ENCODE measurements at regions not wholly inside any gene's neighbourhood (a gene's known extent, or its start where the extent isn't known, plus 50 kb on each side); places are given as distances from the start of the nearest gene placed in this dataset.

DNA sequence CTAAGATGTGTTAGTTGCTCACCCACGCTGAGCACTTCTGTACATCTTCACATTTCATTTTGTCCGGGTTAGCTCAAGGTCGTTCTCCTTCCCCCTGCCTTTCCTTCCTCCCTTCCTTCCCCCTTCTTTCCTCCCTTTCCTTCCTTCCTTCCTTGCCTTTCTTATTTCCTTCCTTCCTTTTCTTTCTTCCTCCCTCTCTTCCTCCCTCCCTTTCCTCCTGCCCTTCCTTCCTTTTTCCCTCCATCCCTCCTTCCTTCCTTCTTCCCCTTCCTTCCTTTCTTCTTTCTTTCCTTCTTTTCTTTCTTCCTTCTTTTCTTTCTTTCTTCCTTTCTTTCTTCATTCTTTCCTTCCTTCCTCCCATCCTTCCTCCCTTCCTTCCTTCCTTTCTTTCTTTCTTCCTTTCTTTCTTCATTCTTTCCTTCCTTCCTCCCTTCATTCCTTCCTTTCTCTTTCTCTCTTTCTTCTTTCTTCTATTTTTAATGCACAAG is 129.8 kb downstream of the FAM174B start:
- H3K27me3 ChIP-seq = no peaks in the 10 kb centered on the region

GRCh38 chr15:92524874-92525565 is 130.6 kb downstream of the FAM174B start:
- Histone ChIP-seq H3K27me3 (no peaks in the 10 kb centered on the region), H4K20me1 (no peaks in the 10 kb centered on the region), H3K27ac (no peak overlapping the region), H3K4me2 (no peak overlapping the region), H3K36me3 (no peaks in the 10 kb centered on the region), H3K9me3 (peaks cover 14% of the 10 kb centered on the region), H3K4me1 (peaks cover 10% of the 10 kb centered on the region), H3K4me3 (no peak overlapping the region), H3K9ac (no peak overlapping the region)
- TF ChIP-seq Cebpa-rat (IDR thresholded peaks at IDR 0.05) = no peak

More for the DNA sequence above, 129.8 kb downstream of the FAM174B start:
- no peak overlapping the region for H3K4me2 ChIP-seq
- H3K27ac ChIP-seq = no peak overlapping the region
- peaks cover 14% of the 10 kb centered on the region for H3K9me3 ChIP-seq
- no peak overlapping the region for H3K9ac ChIP-seq
- H3K36me3 ChIP-seq = no peaks in the 10 kb centered on the region
- peaks cover 9% of the 10 kb centered on the region for H3K4me1 ChIP-seq
- TF ChIP-seq Cebpa-rat (IDR thresholded peaks at IDR 0.05) = no peak
- no peak overlapping the region for H3K4me3 ChIP-seq
- H4K20me1 ChIP-seq = no peaks in the 10 kb centered on the region

- no peak for TF ChIP-seq Cebpa-rat (IDR thresholded peaks at IDR 0.05)
- Histone ChIP-seq H3K27me3 (no peaks in the 10 kb centered on the region), H3K4me3 (no peak overlapping the region), H3K9ac (no peak overlapping the region), H3K36me3 (no peaks in the 10 kb centered on the region), H3K9me3 (peaks cover 8% of the 10 kb centered on the region), H3K4me1 (peaks cover 10% of the 10 kb centered on the region), H3K4me2 (no peak overlapping the region), H4K20me1 (no peaks in the 10 kb centered on the region), H3K27ac (no peak overlapping the region)
These were observed 130.5 kb downstream of the ST8SIA2 start for GRCh38 chr15:92524161-92524560.

DNA sequence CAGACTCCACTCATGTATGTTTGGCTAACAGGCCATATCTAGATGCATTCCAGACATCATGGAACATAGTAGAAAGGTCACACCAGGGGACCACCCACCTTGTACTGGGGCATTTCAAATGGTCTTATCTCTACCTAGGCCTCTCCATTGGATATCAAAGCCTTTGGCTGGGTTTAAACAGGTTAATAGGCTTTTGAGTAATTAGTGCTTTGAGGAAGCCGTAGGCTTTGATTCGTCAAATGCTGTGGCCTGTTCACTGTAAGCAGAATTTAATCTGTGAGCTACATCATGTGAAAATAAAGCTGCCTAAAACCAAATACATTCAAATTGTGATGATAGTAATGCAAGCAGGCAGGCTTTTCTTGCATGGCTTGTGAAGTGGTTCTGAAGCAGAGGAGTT is 129.5 kb downstream of the ST8SIA2 start:
- no peak overlapping the region for H3K27ac ChIP-seq
- no peak overlapping the region for H3K9ac ChIP-seq
- no peaks in the 10 kb centered on the region for H3K9me3 ChIP-seq
- no peaks in the 10 kb centered on the region for H3K36me3 ChIP-seq
- TF ChIP-seq Cebpa-rat (IDR thresholded peaks at IDR 0.05) = no peak
- no peak overlapping the region for H3K4me3 ChIP-seq
- H3K4me2 ChIP-seq = no peak overlapping the region
- no peaks in the 10 kb centered on the region for H4K20me1 ChIP-seq
- H3K27me3 ChIP-seq = no peaks in the 10 kb centered on the region
- peaks cover 10% of the 10 kb centered on the region for H3K4me1 ChIP-seq

DNA sequence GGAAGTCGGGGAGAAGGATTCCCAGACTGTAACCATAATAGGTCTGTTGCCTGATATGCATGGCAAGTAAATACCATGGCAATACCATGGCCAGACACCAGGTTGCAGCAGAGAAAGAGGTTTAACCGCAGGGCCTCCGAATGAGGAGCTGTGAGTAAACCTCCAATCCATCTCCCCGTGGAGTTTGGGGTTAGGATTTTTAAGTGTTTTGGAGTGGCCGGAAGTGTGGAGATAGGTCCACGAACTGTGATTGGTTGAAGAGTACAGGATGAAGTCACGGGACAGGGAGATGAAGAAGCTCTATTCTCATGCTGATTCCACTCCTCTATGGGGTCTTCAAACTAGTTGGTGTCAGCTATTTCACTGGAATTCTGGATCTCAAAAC is 127.9 kb downstream of the ST8SIA2 start:
- peaks cover 10% of the 10 kb centered on the region for H3K4me1 ChIP-seq
- no peak for TF ChIP-seq Cebpa-rat (IDR thresholded peaks at IDR 0.05)
- no peak overlapping the region for H3K4me2 ChIP-seq
- no peaks in the 10 kb centered on the region for H3K36me3 ChIP-seq
- no peak overlapping the region for H3K4me3 ChIP-seq
- no peaks in the 10 kb centered on the region for H3K9me3 ChIP-seq
- H4K20me1 ChIP-seq = no peaks in the 10 kb centered on the region
- no peak overlapping the region for H3K27ac ChIP-seq
- H3K9ac ChIP-seq = no peak overlapping the region
- H3K27me3 ChIP-seq = no peaks in the 10 kb centered on the region

DNA sequence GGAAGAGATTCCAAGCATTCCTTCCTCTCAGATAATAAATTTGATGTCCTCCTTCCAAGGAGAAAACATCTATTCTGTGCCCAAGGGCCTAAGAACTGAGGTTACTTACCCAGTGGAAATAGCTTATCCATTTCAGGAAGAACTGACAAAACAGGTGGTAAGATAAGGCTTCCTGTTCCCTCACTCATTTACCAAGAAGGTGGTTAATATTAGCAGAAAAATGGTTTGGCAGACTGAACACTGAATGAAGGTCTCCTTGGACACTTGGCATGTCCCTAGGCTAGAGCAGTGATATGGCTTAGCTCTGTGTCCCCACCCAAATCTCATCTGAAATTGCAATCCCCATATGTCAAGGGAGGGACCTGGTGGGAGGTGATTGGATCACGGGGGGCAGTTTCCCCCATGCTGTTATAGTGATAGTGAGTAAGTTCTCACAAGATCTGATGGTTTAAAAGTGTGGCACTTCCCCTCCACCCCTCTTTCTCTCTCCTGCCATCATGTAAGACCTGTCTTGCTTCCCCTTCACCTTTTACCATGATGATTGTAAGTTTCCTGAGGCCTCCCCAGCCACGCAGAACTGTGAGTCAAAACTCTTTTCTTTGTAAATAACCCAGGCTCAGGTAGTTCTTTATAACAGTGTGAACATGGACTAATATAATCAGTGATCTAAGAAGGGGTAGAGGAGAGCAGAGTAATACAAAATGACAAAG is 127.4 kb downstream of the ST8SIA2 start:
- no peak for TF ChIP-seq Cebpa-rat (IDR thresholded peaks at IDR 0.05)
- no peak overlapping the region for H3K9ac ChIP-seq
- H4K20me1 ChIP-seq = no peaks in the 10 kb centered on the region
- no peaks in the 10 kb centered on the region for H3K9me3 ChIP-seq
- H3K4me1 ChIP-seq = peaks cover 10% of the 10 kb centered on the region
- H3K4me2 ChIP-seq = 0 out of 2 replicates have a peak overlapping the region, but pooled peaks have one; percentile 15
- no peaks in the 10 kb centered on the region for H3K27me3 ChIP-seq
- H3K27ac ChIP-seq = no peak overlapping the region
- H3K36me3 ChIP-seq = no peaks in the 10 kb centered on the region
- no peak overlapping the region for H3K4me3 ChIP-seq

- no peak for TF ChIP-seq Cebpa-rat (IDR thresholded peaks at IDR 0.05)
- H4K20me1 ChIP-seq = no peaks in the 10 kb centered on the region
These were observed 126.0 kb downstream of the ST8SIA2 start for GRCh38 chr15:92519709-92520108.

More at GRCh38 chr15:92519709-92520108, 126.0 kb downstream of the ST8SIA2 start:
- Histone ChIP-seq H3K27me3 (no peaks in the 10 kb centered on the region), H3K9ac (no peak overlapping the region), H3K4me1 (peaks cover 6% of the 10 kb centered on the region), H3K9me3 (no peaks in the 10 kb centered on the region), H3K27ac (no peak overlapping the region), H3K36me3 (no peaks in the 10 kb centered on the region), H3K4me2 (no peak overlapping the region), H3K4me3 (no peak overlapping the region)

Data from BLaER1 (cell line).